IMR-90 (cell line): ENCODE measurements at regions not wholly inside any gene's neighbourhood (a gene's known extent, or its start where the extent isn't known, plus 50 kb on each side); places are given as distances from the start of the nearest gene placed in this dataset.

ENCODE experiments used
- ATAC-seq: fragments of 200-7000 bp; cut with Tn5 transposase; 2 replicates; pipeline ENCODE4 v1.9.1; 2020; ENCODE audit warnings: low read depth, mild to moderate bottlenecking, moderate library complexity
- BruUV-seq: library from RNA; stranded (reverse); fragments of 400-500 nt; replicated peaks from 2 replicates; lab custom pipeline; 2021; lab: Mats Ljungman, UMichigan
- CTCF ChIA-PET: fragments of 300-600 bp; formaldehyde crosslinking; extraction: SDS; loops from one replicate; lab custom pipeline; 2021; ENCODE audit warnings: antibody characterized with exemption; lab: Yijun Ruan, JAX
- POLR2A ChIA-PET: fragments of 300-600 bp; sonication (Branson Sonifier 250); formaldehyde crosslinking; loops from one replicate; lab custom pipeline; 2022; ENCODE audit warnings: antibody characterized with exemption; ENCODE audit not compliant: unreplicated experiment; lab: Charles Lee
- DNase-seq: peaks from one replicate; pipeline ENCODE4 v3.0.0; 2013
- H2AFZ ChIP-seq: replicated peaks from 2 replicates; pipeline ENCODE3; 2013; ENCODE audit warnings: low read length, mild to moderate bottlenecking; ENCODE audit not compliant: poor library complexity
- H2AK5ac ChIP-seq: 2 replicates; pipeline ENCODE4 v1.6.1; 2013; ENCODE audit warnings: low read depth, low read length, inconsistent platforms
- H2AK9ac ChIP-seq: replicated peaks from 2 replicates; pipeline ENCODE3; 2013; ENCODE audit warnings: mild to moderate bottlenecking, low read depth, low read length, moderate library complexity; ENCODE audit not compliant: poor library complexity
- H2BK120ac ChIP-seq: 2 replicates; pipeline ENCODE4 v1.6.1; 2013; ENCODE audit warnings: low read depth, low read length, inconsistent platforms
- H2BK15ac ChIP-seq: 3 replicates; pipeline ENCODE4 v1.6.1; 2013; ENCODE audit warnings: low read depth, low read length, inconsistent platforms
- H2BK20ac ChIP-seq: 2 replicates; pipeline ENCODE4 v1.6.1; 2013; ENCODE audit warnings: low read depth, mild to moderate bottlenecking, inconsistent platforms, low read length, moderate library complexity
- H2BK5ac ChIP-seq: 2 replicates; pipeline ENCODE4 v1.6.1; 2013; ENCODE audit warnings: mild to moderate bottlenecking, low read depth, low read length, inconsistent platforms; ENCODE audit not compliant: poor library complexity, severe bottlenecking
- H3K14ac ChIP-seq: replicated peaks from 2 replicates; pipeline ENCODE4 v1.6.1; 2013; ENCODE audit warnings: low read depth, low read length, inconsistent platforms
- H3K18ac ChIP-seq: 2 replicates; pipeline ENCODE4 v1.6.1; 2013; ENCODE audit warnings: low read depth, low read length, control low read depth
- H3K23ac ChIP-seq: 2 replicates; pipeline ENCODE4 v1.6.1; 2013; ENCODE audit warnings: low read depth, low read length, inconsistent platforms
- H3K27ac ChIP-seq: 2 replicates; pipeline ENCODE4 v1.5.1; 2013; ENCODE audit warnings: mild to moderate bottlenecking, control low read depth, low read length; ENCODE audit not compliant: insufficient read depth
- H3K27me3 ChIP-seq: 2 replicates; pipeline ENCODE4 v1.6.1; 2013; ENCODE audit warnings: low read length; ENCODE audit not compliant: control insufficient read depth, insufficient read depth
- H3K36me3 ChIP-seq: 2 replicates; pipeline ENCODE4 v1.6.1; 2013; ENCODE audit warnings: low read length, mixed read lengths; ENCODE audit not compliant: control insufficient read depth, insufficient read depth
- H3K4ac ChIP-seq: 2 replicates; pipeline ENCODE4 v1.6.1; 2013; ENCODE audit warnings: low read depth, low read length, inconsistent platforms
- H3K4me1 ChIP-seq: 2 replicates; pipeline ENCODE4 v1.6.1; 2013; ENCODE audit warnings: low read length, mixed read lengths; ENCODE audit not compliant: control insufficient read depth, insufficient read depth
- H3K4me2 ChIP-seq: 2 replicates; pipeline ENCODE4 v1.6.1; 2013; ENCODE audit warnings: low read depth, mild to moderate bottlenecking, control low read depth, low read length, moderate library complexity
- H3K4me3 ChIP-seq: 2 replicates; pipeline ENCODE4 v1.5.1; 2013; ENCODE audit warnings: low read depth, mild to moderate bottlenecking, control low read depth, low read length, moderate library complexity; ENCODE audit not compliant: insufficient read depth
- H3K56ac ChIP-seq: 2 replicates; pipeline ENCODE4 v1.6.1; 2013; ENCODE audit warnings: low read length, inconsistent platforms; ENCODE audit not compliant: insufficient read depth; ENCODE audit errors: extremely low read depth
- H3K79me1 ChIP-seq, 2 experiments: 2 replicates each; pipeline ENCODE4 v1.6.1; 2013; ENCODE audit warnings: low read length in 2 of 2, inconsistent platforms in 1 of 2, low read depth in 1 of 2
- H3K9ac ChIP-seq: 2 replicates; pipeline ENCODE4 v1.6.1; 2013; ENCODE audit warnings: low read depth, low read length, control low read depth
- H3K9me1 ChIP-seq: 2 replicates; pipeline ENCODE4 v1.6.1; 2013; ENCODE audit warnings: low read length, inconsistent platforms; ENCODE audit not compliant: insufficient read depth
- H3K9me3 ChIP-seq: 2 replicates; pipeline ENCODE4 v1.6.1; 2013; ENCODE audit warnings: low read length; ENCODE audit not compliant: control insufficient read depth, insufficient read depth
- H4K20me1 ChIP-seq: 2 replicates; pipeline ENCODE4 v1.6.1; 2013; ENCODE audit warnings: low read length, inconsistent platforms; ENCODE audit not compliant: insufficient read depth
- H4K5ac ChIP-seq: 2 replicates; pipeline ENCODE4 v1.6.1; 2013; ENCODE audit warnings: mild to moderate bottlenecking, low read depth, low read length, control low read depth
- H4K8ac ChIP-seq, 2 experiments: 2 replicates each; pipeline ENCODE4 v1.6.1; 2013; ENCODE audit warnings: low read depth in 2 of 2, low read length in 2 of 2, control low read depth in 1 of 2, inconsistent platforms in 1 of 2
- H4K91ac ChIP-seq: 2 replicates; pipeline ENCODE4 v1.6.1; 2013; ENCODE audit warnings: low read depth, low read length, inconsistent platforms; ENCODE audit not compliant: insufficient read depth
- MAZ ChIP-seq: IDR thresholded peaks from 2 replicates; pipeline ENCODE4 v1.6.1; 2012; ENCODE audit warnings: low read depth, mild to moderate bottlenecking, low read length, improper control_type of control experiment, moderate library complexity, borderline replicate concordance
- WGBS, 2 experiments: methylation state at CpG; one replicate each; pipeline versions ENCODE4 v1.1.5 to v1.1.7; 2013; ENCODE audit warnings: missing lambda C conversion rate in 2 of 2; ENCODE audit not compliant: insufficient read length in 1 of 2; ENCODE audit errors: extremely low coverage in 2 of 2; 5-methylcytosine and 5-hydroxymethylcytosine counted together
- dilution Hi-C: fragments of 300-500 bp; cut with HindIII; formaldehyde crosslinking; loops from one replicate; pipeline ENCODE4 v1.14.3; 2018; ENCODE audit warnings: low sequenced_read_pairs; ENCODE audit not compliant: unreplicated experiment
- in situ Hi-C: fragments of 300-500 bp; cut with MboI; formaldehyde crosslinking; loops from 3 replicates; pipeline ENCODE4 v1.14.3; 2019; ENCODE audit warnings: low sequenced_read_pairs, inconsistent platforms, mixed read lengths
- intact Hi-C: fragments of 100-400 bp; cut with micrococcal nuclease; formaldehyde crosslinking; loops from 2 replicates; pipeline ENCODE4 v1.10.0; 2022

DNA sequence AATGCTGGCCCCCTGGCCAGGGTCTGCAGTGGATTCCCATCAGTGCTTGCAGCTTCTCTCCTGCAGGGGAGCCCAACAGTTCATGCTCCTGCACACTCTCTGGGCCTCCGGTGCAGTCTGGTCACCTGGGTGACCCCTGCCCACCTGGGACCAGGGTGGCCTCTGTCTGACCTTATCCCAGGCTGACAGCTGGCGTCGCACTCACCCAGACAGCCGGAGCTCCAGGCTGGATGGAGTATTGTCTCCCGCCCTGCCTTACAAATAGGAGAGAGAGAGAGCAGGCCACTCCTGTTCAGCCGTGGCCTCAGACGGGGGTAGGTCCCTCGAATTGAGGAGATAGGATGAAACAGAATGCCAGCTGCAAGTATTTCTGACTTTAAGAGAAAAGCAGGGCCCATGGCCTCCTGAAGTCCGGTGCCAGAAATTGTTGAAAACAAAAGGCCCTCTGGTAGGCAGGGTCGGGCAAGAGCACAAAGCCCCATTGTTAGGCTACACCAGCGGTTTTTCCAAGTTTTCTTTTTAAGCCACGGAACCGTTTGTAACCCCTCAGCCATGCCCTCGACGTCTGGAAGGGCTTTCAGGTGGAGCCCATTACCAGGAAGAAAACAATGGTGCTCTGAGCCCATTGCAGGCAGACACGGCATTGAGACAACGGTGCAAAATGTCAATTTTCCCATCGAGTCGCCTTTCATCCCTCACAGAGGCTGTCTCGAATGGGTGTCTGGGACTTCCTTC is 258.4 kb downstream of the BCL11A start:
- H4K91ac ChIP-seq: no peak overlapping the region
- intact Hi-C loops (no loop called here), in situ Hi-C loops (no loop called here), dilution Hi-C loops (no loop called here)
- H3K9me3 ChIP-seq: no peaks in the 10 kb centered on the region; the same call in 1 of the 2 replicates
- H3K9ac ChIP-seq: no peak overlapping the region
- ATAC-seq: no peak
- no peak overlapping the region for H2BK15ac ChIP-seq
- 69% methylated on average over 5 of the region's 20 CpGs; no CpG with 5 or more reads in 1 of the 2 experiments for WGBS, 2 experiments
- no peak overlapping the region for H3K56ac ChIP-seq
- no peaks in the 10 kb centered on the region for H3K9me1 ChIP-seq
- H3K79me1 ChIP-seq: no peaks in the 10 kb centered on the region
- no peaks in the 10 kb centered on the region for H3K36me3 ChIP-seq
- no peaks in the 10 kb centered on the region for H3K27me3 ChIP-seq
- H4K5ac ChIP-seq: no peak overlapping the region
- no peak overlapping the region for H2BK120ac ChIP-seq
- no peak overlapping the region for H3K4me3 ChIP-seq
- BruUV-seq: no TSS peak
- TF ChIP-seq MAZ: no peak
- H3K4me1 ChIP-seq: no peaks in the 10 kb centered on the region
- CTCF ChIA-PET: no interaction called here
- H3K23ac ChIP-seq: no peak overlapping the region
- no peaks in the 10 kb centered on the region for H4K20me1 ChIP-seq
- H3K27ac ChIP-seq: no peak overlapping the region
- H2AFZ ChIP-seq: no peak overlapping the region
- POLR2A ChIA-PET: no interaction called here
- H3K4ac ChIP-seq: no peak overlapping the region
- no peak overlapping the region for H3K18ac ChIP-seq
- no peak overlapping the region for H2AK9ac ChIP-seq
- no peak overlapping the region for H3K4me2 ChIP-seq
- H4K8ac ChIP-seq: no peak overlapping the region
- H3K14ac ChIP-seq: no peak overlapping the region
- H2AK5ac ChIP-seq: no peak overlapping the region
- H2BK20ac ChIP-seq: no peak overlapping the region
- H2BK5ac ChIP-seq: no peak overlapping the region
- no peak for DNase-seq
